Activated T-helper 1 cell treated with anti-CD3 and anti-CD28 coated beads, Interleukin-2, amount 50 U/mL, for 16 hours (primary cell): ENCODE measurements at regions not wholly inside any gene's neighbourhood (a gene's known extent, or its start where the extent isn't known, plus 50 kb on each side); places are given as distances from the start of the nearest gene placed in this dataset.
"Not testable (repeated sequence)": the region's sequence is repeated elsewhere in the genome, so short reads cannot be mapped to it uniquely, and the experiment has no call there.

ENCODE experiments used
- DNase-seq, 2 donors: peaks; one replicate each; pipeline ENCODE4 v3.0.0-alpha.2; 2020; ENCODE audit warnings: low read depth in 1 of 2, low spot score in 1 of 2

- not testable (repeated sequence) for DNase-seq
These were observed 321.8 kb upstream of the SGCG start for GRCh38 chr13:22858980-22859379.

GRCh38 chr13:22859411-22859810 lies 321.4 kb upstream of the SGCG start:
- not testable (repeated sequence) for DNase-seq

- no peak for DNase-seq
These were observed 318.8 kb upstream of the SGCG start for GRCh38 chr13:22861958-22862466.

GRCh38 chr13:22862478-22862877 lies 318.3 kb upstream of the SGCG start:
- DNase-seq: no peak

DNA sequence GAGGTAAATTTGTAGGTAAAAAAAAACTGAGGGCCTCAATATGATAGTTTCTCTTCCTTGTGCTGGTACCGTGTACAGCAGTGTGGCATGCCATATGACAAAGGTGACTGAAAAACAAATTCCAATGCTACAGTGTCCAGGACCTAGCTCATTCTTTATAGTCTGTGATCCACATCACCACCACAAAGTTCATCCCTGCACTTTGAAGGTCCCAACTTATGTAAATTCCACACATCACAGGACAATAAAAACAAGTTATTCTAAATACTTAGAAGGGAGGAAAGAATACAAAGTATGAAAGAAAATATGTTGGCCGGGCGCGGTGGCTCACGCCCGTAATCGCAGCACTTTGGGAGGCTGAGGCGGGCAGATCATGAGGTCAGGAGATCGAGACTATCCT lies 314.6 kb upstream of the SGCG start:
- DNase-seq: no peak

GRCh38 chr13:22871231-22871630 lies 309.5 kb upstream of the SGCG start:
- no peak for DNase-seq

DNA sequence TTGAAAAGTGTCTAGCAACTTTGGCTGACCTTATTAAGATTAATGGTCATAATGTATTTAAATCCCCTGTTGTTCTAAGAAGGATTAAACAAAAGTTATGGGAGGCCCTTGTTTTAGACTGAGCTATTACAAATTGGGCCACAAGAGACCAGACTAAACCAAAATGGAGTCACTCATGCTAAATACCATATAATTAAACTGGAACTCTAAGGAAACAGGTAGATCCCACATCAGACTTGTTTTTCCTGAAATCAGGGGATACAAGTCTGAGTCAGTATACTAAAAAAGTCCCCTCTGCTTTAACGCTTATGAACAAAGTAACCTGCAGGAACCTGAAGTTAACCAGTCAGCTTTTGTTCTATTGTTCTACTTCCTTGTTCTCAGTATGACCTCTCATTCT lies 305.9 kb upstream of the SGCG start:
- no peak for DNase-seq

DNA sequence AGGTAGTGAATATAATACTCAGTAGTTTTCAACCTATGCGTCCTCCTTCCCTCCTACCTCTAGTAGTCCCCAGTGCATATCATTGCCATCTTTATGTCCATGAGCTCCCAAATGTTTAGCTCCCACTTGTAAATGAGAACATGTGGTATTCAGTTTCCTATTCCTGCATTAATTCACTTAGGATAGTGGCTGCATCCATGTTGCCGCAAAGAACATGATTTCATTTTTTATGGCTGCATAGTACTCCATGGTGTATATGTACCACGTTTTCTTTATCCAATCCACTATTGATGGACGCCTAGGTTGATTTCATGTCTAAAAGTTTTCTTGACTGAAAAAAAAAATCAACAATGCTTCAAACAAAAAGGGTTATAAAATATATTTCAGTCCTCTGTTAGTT lies 303.4 kb upstream of the SGCG start:
- DNase-seq: no peak

- DNase-seq: no peak
These were observed 299.7 kb upstream of the SGCG start for GRCh38 chr13:22880741-22881720.

- not testable (repeated sequence) for DNase-seq
These were observed 298.8 kb upstream of the SGCG start for GRCh38 chr13:22881721-22882608.

DNA sequence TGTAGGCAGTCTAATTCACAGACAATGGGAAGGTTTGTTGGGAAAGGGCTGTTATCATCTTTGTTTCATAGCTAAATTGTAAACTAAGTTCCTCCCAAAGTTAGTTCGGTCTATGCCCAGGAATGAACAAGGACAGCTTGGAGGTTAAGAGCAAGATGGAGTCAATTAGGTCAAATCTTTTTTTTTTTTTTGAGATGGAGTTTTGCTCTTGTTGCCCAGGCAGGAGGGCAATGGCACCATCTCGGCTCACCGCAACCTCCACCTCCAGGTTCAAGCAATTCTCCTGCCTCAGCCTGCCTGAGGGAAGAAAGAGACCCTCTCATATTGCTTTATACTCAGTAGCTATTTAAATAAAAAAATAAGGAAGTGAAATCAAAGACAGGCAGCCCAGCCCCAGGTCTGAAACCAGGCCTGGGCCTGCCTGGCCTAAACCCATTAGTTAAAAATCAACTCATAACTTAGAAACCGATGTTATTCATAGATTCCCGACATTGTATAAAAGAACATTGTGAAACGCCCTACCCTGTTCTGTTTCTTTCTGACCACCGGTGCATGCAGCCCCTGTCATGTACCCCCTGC lies 297.4 kb upstream of the SGCG start:
- DNase-seq: no peak

DNA sequence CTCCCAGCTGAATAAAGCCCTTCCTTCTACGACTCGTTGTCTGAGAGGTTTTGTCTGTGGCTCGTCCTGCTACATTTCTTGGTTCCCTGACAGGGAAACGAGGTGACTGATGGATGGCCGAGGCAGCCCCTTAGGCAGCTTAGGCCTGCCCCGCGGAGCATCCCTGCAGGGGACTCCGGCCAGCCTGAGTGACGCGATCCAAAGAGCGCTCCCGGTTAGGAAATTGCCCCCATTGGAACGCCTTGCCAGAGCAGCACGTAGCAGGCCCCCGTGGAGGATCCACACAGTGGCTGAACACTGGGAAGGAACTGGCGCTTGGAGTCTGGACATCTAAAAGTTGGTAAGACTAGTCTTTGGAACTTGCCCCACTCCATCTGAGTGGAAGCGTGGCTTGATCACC lies 296.8 kb upstream of the SGCG start:
- DNase-seq: no peak

DNA sequence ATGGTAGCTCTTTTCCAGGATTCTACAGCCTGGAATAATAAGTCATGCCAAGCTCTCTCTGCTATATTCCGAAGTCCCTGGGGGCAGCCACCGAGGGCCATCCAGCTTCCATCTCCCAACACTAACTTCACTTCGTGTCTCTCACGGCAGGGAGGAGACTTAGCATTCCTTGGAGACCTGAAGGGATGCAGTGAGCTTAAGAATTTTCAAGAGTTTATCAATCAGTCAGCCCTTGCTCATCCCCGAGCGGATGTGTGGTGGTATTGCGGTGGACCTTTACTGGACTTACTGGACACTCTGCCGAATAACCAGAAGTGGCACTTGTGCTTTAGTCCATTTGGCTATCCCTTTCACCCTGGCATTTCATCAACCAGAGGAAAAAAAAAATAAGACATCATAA lies 294.7 kb upstream of the SGCG start:
- DNase-seq: not testable (repeated sequence)

GRCh38 chr13:22889376-22889775 lies 291.4 kb upstream of the SGCG start:
- not testable (repeated sequence) for DNase-seq

DNA sequence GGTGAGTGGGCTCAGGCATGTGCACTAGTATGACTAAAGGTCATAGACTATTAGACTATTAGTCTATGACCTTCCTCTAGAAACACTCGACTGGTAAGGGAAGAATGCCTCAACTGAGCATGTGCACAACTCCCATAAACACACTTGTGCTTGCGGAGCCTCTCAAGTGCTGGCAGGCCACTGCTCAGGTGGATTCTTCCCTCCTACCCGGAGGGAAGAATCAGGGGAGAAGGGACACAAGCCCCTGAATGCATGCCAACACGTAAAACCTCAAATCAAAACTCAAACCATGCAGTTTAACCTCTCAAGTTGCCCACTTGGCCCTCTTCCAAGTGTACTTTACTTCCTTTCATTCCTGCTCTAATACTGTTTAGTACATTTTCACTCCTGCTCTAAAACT lies 287.6 kb upstream of the SGCG start:
- DNase-seq: no peak

- no peak for DNase-seq
These were observed 287.0 kb upstream of the SGCG start for GRCh38 chr13:22893777-22894176.

DNA sequence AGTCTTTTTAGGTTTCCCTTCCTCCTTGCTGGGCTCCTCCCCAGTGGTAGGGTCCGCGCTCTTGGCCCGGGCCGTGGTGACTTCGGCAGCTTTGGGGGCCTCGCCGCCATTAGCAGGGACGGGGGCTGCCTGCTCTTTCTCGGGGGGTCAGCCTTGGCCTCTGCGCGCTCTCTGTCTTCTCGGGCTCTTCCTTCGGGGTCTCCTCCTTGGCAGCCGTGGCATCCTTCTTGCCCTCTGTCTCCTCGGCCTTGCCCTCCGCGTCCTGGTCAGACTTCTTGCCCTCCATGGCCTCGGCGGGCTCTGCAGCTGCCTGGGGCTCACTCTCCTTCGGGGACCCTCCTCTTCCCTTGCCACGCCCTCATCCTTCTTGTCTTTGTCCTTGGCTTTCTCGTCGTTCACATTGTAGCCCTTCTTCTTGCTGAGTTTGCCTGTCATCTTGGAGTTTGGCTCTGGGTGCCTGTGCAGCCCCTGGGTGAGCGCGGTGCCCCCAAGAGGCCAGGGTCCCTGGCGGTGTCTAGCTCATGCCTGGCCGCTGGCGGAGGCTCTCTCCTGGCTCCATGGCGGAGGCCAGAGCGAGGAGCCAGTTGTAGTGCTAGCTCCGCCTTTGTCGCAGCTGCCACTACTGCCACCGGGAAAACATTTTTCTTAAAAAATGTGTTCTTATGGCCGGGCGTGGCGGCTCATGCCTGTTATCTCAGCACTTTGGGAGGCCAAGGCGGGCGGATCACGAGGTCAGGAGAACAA lies 283.0 kb upstream of the SGCG start:
- DNase-seq: no peak

GRCh38 chr13:22900416-22900951 lies 280.3 kb upstream of the SGCG start:
- DNase-seq: not testable (repeated sequence)

- DNase-seq: no peak
These were observed 277.5 kb upstream of the SGCG start for GRCh38 chr13:22903301-22903700.

- DNase-seq: no peak
These were observed 276.9 kb upstream of the SGCG start for GRCh38 chr13:22903925-22904324.
